ENCODE measurements at regions not wholly inside any gene's neighbourhood (a gene's known extent, or its start where the extent isn't known, plus 50 kb on each side); places are given as distances from the start of the nearest gene placed in this dataset.

DNA sequence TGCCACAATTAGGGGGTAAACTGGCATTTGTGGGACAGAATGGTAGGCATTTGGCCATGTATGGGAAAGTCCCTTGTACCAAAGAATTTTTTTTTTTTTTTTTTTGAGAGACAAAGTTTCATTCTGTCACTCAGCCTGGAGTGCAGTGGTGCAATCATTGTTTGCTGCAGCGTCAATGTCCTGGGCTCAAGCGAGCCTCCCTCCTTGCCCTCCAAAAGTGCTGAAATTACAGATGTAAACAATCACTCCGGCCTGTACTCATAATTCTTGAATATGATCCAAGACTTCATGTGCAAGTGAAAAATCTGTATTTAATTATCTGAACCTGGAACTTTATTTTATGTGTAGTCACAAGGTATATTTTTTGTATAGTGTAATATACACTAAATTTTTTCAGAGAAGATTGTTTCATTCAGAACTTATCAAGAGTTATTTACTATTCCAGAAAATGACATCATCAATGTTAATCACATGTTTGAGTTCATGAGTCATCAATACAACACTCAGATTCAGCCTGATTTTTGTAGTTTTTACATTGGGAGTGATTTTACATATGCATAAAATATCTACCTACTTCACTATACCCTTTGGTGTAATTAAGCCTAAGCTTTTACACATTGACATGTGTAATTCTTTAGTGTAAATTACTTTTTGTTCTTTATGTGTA, 138.7 kb upstream of the L3MBTL4 start:
- H3K4me3 ChIP-seq (IDR thresholded peaks at IDR 0.05; ENCODE audit: insufficient read depth, low read depth, low read length) = no peak overlapping the region
- no peak for TF ChIP-seq CTCF (conservative IDR thresholded peaks at IDR 0.05; ENCODE audit: low read depth, low read length)
- H3K4me1 ChIP-seq (ENCODE audit: low read depth, poor library complexity, severe bottlenecking) = no peaks in the 10 kb centered on the region
- H3K4me2 ChIP-seq = no peak overlapping the region
- no peak overlapping the region for H3K9ac ChIP-seq
- no peaks in the 10 kb centered on the region for H3K36me3 ChIP-seq (ENCODE audit: insufficient read depth)
- no peaks in the 10 kb centered on the region for H4K20me1 ChIP-seq (ENCODE audit: insufficient read depth)
- no peak overlapping the region for H2AFZ ChIP-seq (ENCODE audit: low read depth)
- no peaks in the 10 kb centered on the region for H3K79me2 ChIP-seq (ENCODE audit: insufficient read depth, low read depth)
- H3K27ac ChIP-seq = no peak overlapping the region
- H3K27me3 ChIP-seq (ENCODE audit: insufficient read depth, low read depth) = no peaks in the 10 kb centered on the region

DNA sequence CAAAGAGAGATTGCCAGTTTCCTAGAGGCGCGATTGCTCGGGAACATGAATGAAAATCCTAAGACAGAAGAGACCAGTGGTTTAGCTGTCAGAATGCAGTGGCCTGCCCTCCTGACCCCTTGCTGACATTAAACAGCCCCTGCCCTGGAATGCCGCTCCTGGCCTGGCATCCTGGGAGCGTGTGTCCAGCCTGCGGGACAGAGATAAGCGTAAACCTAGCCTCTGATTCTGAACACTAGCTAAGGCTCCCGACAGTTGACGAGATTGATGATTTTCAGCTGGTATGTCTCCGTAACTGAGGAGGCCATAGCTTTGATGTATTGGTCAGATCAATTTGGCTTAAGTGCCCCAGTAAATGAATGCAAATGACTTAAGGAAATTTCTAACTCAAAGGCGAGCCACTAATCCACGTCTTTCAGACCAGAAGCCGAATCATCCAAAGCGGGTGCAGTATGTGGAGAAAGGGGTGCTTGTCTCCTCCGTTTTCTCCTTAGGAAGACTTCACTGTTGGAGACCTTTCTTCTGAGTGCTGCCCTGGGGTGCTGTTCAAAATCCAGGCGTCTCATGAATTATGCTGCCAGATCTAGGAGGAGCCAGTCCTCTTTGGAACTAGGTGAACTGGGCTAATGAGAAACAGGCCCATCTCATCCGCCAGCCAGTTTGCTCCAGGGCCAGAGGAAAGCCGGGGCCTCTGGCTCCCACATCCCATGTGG, 142.5 kb upstream of the L3MBTL4 start:
- no peak overlapping the region for H3K4me3 ChIP-seq (IDR thresholded peaks at IDR 0.05; ENCODE audit: insufficient read depth, low read depth, low read length)
- H4K20me1 ChIP-seq (ENCODE audit: insufficient read depth) = no peaks in the 10 kb centered on the region
- no peaks in the 10 kb centered on the region for H3K36me3 ChIP-seq (ENCODE audit: insufficient read depth)
- no peaks in the 10 kb centered on the region for H3K79me2 ChIP-seq (ENCODE audit: insufficient read depth, low read depth)
- no peak overlapping the region for H3K27ac ChIP-seq
- no peak overlapping the region for H3K4me2 ChIP-seq
- no peaks in the 10 kb centered on the region for H3K27me3 ChIP-seq (ENCODE audit: insufficient read depth, low read depth)
- H2AFZ ChIP-seq (ENCODE audit: low read depth) = no peak overlapping the region
- TF ChIP-seq CTCF (conservative IDR thresholded peaks at IDR 0.05; ENCODE audit: low read depth, low read length) = no peak
- no peak overlapping the region for H3K9ac ChIP-seq
- H3K4me1 ChIP-seq (ENCODE audit: low read depth, poor library complexity, severe bottlenecking) = no peaks in the 10 kb centered on the region

GRCh38 chr18:6557770-6558248, 143.1 kb upstream of the L3MBTL4 start:
- H3K4me3 ChIP-seq (IDR thresholded peaks at IDR 0.05; ENCODE audit: insufficient read depth, low read depth, low read length) = no peak overlapping the region
- H3K36me3 ChIP-seq (ENCODE audit: insufficient read depth) = no peaks in the 10 kb centered on the region
- H4K20me1 ChIP-seq (ENCODE audit: insufficient read depth) = no peaks in the 10 kb centered on the region
- no peak for TF ChIP-seq CTCF (conservative IDR thresholded peaks at IDR 0.05; ENCODE audit: low read depth, low read length)
- H3K27me3 ChIP-seq (ENCODE audit: insufficient read depth, low read depth) = no peaks in the 10 kb centered on the region
- H2AFZ ChIP-seq (ENCODE audit: low read depth) = no peak overlapping the region
- H3K27ac ChIP-seq = no peak overlapping the region
- H3K79me2 ChIP-seq (ENCODE audit: insufficient read depth, low read depth) = no peaks in the 10 kb centered on the region
- H3K4me1 ChIP-seq (ENCODE audit: low read depth, poor library complexity, severe bottlenecking) = no peaks in the 10 kb centered on the region
- H3K4me2 ChIP-seq = no peak overlapping the region
- no peak overlapping the region for H3K9ac ChIP-seq

- H3K27ac ChIP-seq = no peak overlapping the region
- H2AFZ ChIP-seq (ENCODE audit: low read depth) = no peak overlapping the region
- H3K4me2 ChIP-seq = no peak overlapping the region
- H3K36me3 ChIP-seq (ENCODE audit: insufficient read depth) = no peaks in the 10 kb centered on the region
- no peak overlapping the region for H3K4me3 ChIP-seq (IDR thresholded peaks at IDR 0.05; ENCODE audit: insufficient read depth, low read depth, low read length)
- H4K20me1 ChIP-seq (ENCODE audit: insufficient read depth) = no peaks in the 10 kb centered on the region
- no peaks in the 10 kb centered on the region for H3K27me3 ChIP-seq (ENCODE audit: insufficient read depth, low read depth)
- TF ChIP-seq CTCF (conservative IDR thresholded peaks at IDR 0.05; ENCODE audit: low read depth, low read length) = no peak
- H3K4me1 ChIP-seq (ENCODE audit: low read depth, poor library complexity, severe bottlenecking) = no peaks in the 10 kb centered on the region
- no peak overlapping the region for H3K9ac ChIP-seq
- no peaks in the 10 kb centered on the region for H3K79me2 ChIP-seq (ENCODE audit: insufficient read depth, low read depth)
Measured at GRCh38 chr18:6558446-6559156, 143.9 kb upstream of the L3MBTL4 start.

Data from KMS-11 (cell line).